K562 (cell line): ENCODE measurements at regions not wholly inside any gene's neighbourhood (a gene's known extent, or its start where the extent isn't known, plus 50 kb on each side); places are given as distances from the start of the nearest gene placed in this dataset.

Experiments
- ATAC-seq: fragments of 200-7000 bp; cut with Tn5 transposase; 3 replicates; pipeline ENCODE4 v1.9.1; 2020; ENCODE audit warnings: moderate library complexity
- BruUV-seq: library from RNA; stranded (reverse); fragments of 400-500 nt; replicated peaks from 2 replicates; lab custom pipeline; 2021; lab: Mats Ljungman, UMichigan
- CTCF ChIA-PET: fragments of 300-600 bp; formaldehyde crosslinking; extraction: SDS; loops from one replicate; lab custom pipeline; 2021; ENCODE audit warnings: low intra/inter-chr PET ratio; lab: Yijun Ruan, JAX
- POLR2A ChIA-PET: fragments of 300-600, 350-650 bp; sonication (Branson Sonifier 250); formaldehyde crosslinking; extraction: SDS; loops from one replicate; lab custom pipeline; 2021; ENCODE audit warnings: antibody characterized with exemption, inconsistent platforms; lab: Yijun Ruan, JAX
- DNase-seq, 4 experiments: peaks; one replicate each; pipeline versions ENCODE4 v3.0.0 to v3.0.0-alpha.2; 2011 to 2018; ENCODE audit warnings: low spot score in 3 of 4, mixed read lengths in 3 of 4; ENCODE audit errors: extremely low read depth in 1 of 4
- FAIRE-seq: peaks from 2 replicates; lab custom pipeline; 2011; peaks lifted over from hg19 to GRCh38; lab: Jason Lieb, UNC
- H2AFZ ChIP-seq: 2 replicates; pipeline ENCODE4 v1.6.0; 2011; ENCODE audit warnings: low read depth, low read length, control low read depth, inconsistent platforms
- H3K27ac ChIP-seq: fragments of 200-600 bp; 3 replicates; pipeline ENCODE4 v1.8.0; 2011; ENCODE audit warnings: low read depth, mild to moderate bottlenecking, control low read depth, inconsistent platforms, low read length, moderate library complexity, mixed read lengths; ENCODE audit errors: extremely low read depth
- H3K27me3 ChIP-seq, 2 experiments: fragments of 300-600 bp in 1 of 2; 2 replicates in 1 of 2; 3 replicates in 1 of 2; pipeline versions ENCODE4 v1.6.0 to v1.8.0; 2011; ENCODE audit warnings: inconsistent platforms in 2 of 2, low read length in 2 of 2, mild to moderate bottlenecking in 1 of 2, mixed read lengths in 1 of 2, moderate library complexity in 1 of 2; ENCODE audit not compliant: control insufficient read depth in 2 of 2, insufficient read depth in 2 of 2
- H3K36me3 ChIP-seq: fragments of 300-600 bp; 3 replicates; pipeline ENCODE4 v1.8.0; 2011; ENCODE audit warnings: mild to moderate bottlenecking, low read length, inconsistent platforms; ENCODE audit not compliant: control insufficient read depth, insufficient read depth
- H3K4me1 ChIP-seq, 2 experiments: fragments of 200-600 bp in 1 of 2; replicated peaks in 1 of 2; 2 replicates in 1 of 2; 3 replicates in 1 of 2; pipeline versions ENCODE4 v1.5.1 to v1.8.0; 2011; ENCODE audit warnings: inconsistent platforms in 2 of 2, low read length in 2 of 2, mild to moderate bottlenecking in 1 of 2, mixed read lengths in 1 of 2, moderate library complexity in 1 of 2; ENCODE audit not compliant: control insufficient read depth in 2 of 2, insufficient read depth in 2 of 2
- H3K4me2 ChIP-seq: 2 replicates; pipeline ENCODE4 v1.6.1; 2011; ENCODE audit warnings: low read length, control low read depth, inconsistent platforms, mixed read lengths; ENCODE audit not compliant: insufficient read depth
- H3K4me3 ChIP-seq: fragments of 200-600 bp; sonication (generic), shearing (Covaris generic); 2 replicates; pipeline ENCODE4 v1.5.1; 2016; ENCODE audit warnings: control low read depth, inconsistent platforms
- H3K79me2 ChIP-seq: fragments of 200-600 bp; 3 replicates; pipeline ENCODE4 v1.8.0; 2011; ENCODE audit warnings: low read length, inconsistent platforms; ENCODE audit not compliant: control insufficient read depth, insufficient read depth
- H3K9ac ChIP-seq, 2 experiments: 2 replicates each; pipeline versions ENCODE4 v1.6.0 to v1.6.1; 2011; ENCODE audit warnings: low read depth in 2 of 2, low read length in 2 of 2, control low read depth in 1 of 2, inconsistent platforms in 1 of 2, mild to moderate bottlenecking in 1 of 2, mixed read lengths in 1 of 2; ENCODE audit not compliant: insufficient read depth in 1 of 2
- H3K9me1 ChIP-seq: one replicate; pipeline ENCODE4 v1.6.0; 2011; ENCODE audit warnings: inconsistent platforms, mild to moderate bottlenecking, low read length, moderate library complexity; ENCODE audit not compliant: control insufficient read depth, insufficient read depth
- H3K9me3 ChIP-seq: replicated peaks from 2 replicates; pipeline ENCODE4 v1.5.1; 2011; ENCODE audit warnings: low read depth, low read length, inconsistent platforms; ENCODE audit not compliant: control insufficient read depth, insufficient read depth
- H4K20me1 ChIP-seq: replicated peaks from 2 replicates; pipeline ENCODE4 v1.6.1; 2011; ENCODE audit warnings: low read length, inconsistent platforms, mixed read lengths; ENCODE audit not compliant: control insufficient read depth, insufficient read depth
- MAFF ChIP-seq: IDR thresholded peaks from 2 replicates; pipeline ENCODE4 v1.6.1; 2012; ENCODE audit warnings: low read length, improper control_type of control experiment
- MIER1 ChIP-seq: fragments of 450-650 bp; IDR thresholded peaks from 2 replicates; pipeline ENCODE4 v1.6.1; 2016; ENCODE audit warnings: antibody characterized with exemption, mild to moderate bottlenecking, low read depth
- NEUROD1 ChIP-seq: fragments of 150-350 bp; IDR thresholded peaks from 2 replicates; pipeline ENCODE4 v1.6.1; 2014; ENCODE audit warnings: borderline replicate concordance, low read length, low read depth; ENCODE audit not compliant: partially characterized antibody
- RUNX1 ChIP-seq: sonication (generic); IDR thresholded peaks from 2 replicates; pipeline ENCODE4 v1.6.1; 2016; ENCODE audit warnings: antibody characterized with exemption, low read depth
- ZNF785 ChIP-seq: fragments of 250-450 bp; sonication (Bioruptor Pico); IDR thresholded peaks from 2 replicates; pipeline ENCODE4 v1.4.0; 2020; ENCODE audit warnings: mild to moderate bottlenecking
- WGBS: fragments of 100-300 bp; shearing (Covaris generic); methylation state at CpG from one replicate; pipeline ENCODE4 v1.1.6; 2016; ENCODE audit warnings: low coverage, mixed read lengths; ENCODE audit not compliant: insufficient coverage; ENCODE audit errors: missing lambda C conversion rate; 5-methylcytosine and 5-hydroxymethylcytosine counted together
- in situ Hi-C: fragments of 300-500 bp; cut with MboI; formaldehyde crosslinking; loops from 4 replicates; pipeline ENCODE4 v1.15.0; 2018; ENCODE audit warnings: inconsistent platforms, mixed read lengths
- intact Hi-C: fragments of 100-400 bp; cut with micrococcal nuclease; formaldehyde crosslinking; loops from 2 replicates; pipeline ENCODE4 v1.14.2; 2022
- TF ChIP-seq, protein P1 (sequence below): fragments of 250-450 bp; sonication (Bioruptor Pico); IDR thresholded peaks from 2 replicates; pipeline ENCODE4 v1.5.0; 2021; ENCODE audit warnings: mild to moderate bottlenecking, borderline replicate concordance
- TF ChIP-seq, protein P2 (sequence below): fragments of 450-650 bp; conservative IDR thresholded peaks from 2 replicates; pipeline ENCODE4 v1.6.1; 2016; ENCODE audit warnings: missing genetic modification characterization, low read depth, mild to moderate bottlenecking, control low read depth, missing compliant biosample characterization

DNA sequence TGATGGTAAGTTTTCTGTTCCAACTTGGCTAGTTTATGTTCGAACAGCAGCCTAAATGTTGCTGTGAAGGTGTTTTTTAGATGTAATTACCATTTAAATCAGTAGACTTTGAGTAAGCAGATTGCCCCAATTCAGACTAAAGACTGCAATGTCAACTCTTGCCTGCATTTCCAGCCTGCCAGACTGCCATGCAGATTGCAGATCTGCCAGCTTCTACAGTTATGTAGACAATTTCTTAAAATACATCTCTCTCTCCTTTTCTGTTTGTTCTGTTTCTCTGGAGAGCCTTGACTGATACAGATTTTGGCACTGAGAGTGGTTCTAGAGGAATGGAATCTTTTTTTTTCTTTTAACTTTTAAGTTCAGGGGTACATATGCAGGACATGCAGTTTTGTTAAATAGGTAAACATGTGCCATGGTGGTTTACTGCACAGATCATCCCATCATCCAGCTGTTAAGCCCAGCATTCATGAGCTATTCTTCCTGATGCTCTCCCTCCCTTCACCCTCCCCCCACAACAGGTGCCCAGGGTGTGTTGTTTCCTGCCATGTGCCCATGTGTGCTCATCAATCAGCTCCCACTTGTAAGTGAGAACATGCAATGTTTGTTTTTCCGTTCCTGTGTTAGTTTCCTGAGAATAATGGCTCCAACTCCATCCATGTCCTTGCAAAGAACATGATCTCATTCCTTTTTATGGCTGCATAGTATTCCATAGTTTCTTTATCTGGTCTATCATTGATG is 227.8 kb downstream of the CPE start:
- Histone ChIP-seq H3K79me2 (no peaks in the 10 kb centered on the region), H4K20me1 (no peaks in the 10 kb centered on the region), H3K36me3 (no peaks in the 10 kb centered on the region), H3K4me3 (no peak overlapping the region), H3K4me1 (no peaks in the 10 kb centered on the region), H3K9me1 (no peaks in the 10 kb centered on the region), H3K27me3 (no peaks in the 10 kb centered on the region), H3K9ac (no peak overlapping the region), H3K9me3 (no peaks in the 10 kb centered on the region), H3K4me2 (no peak overlapping the region), H2AFZ (no peak overlapping the region), H3K27ac (no peak overlapping the region)
- CTCF ChIA-PET: interaction anchor here (0.6 kb wide), 1 partner anchor 98 kb away, joined by 4 read pairs; no protein-coding TSS in a partner anchor
- POLR2A ChIA-PET: no interaction called here
- FAIRE-seq (no peak), ATAC-seq (no peak), DNase-seq (no peak)
- BruUV-seq: no TSS peak
- in situ Hi-C loops: no loop called here
- TF ChIP-seq ZNF785: no peak
- no peak for TF ChIP-seq RUNX1
- no peak for TF ChIP-seq MIER1
- no peak for TF ChIP-seq MAFF
- TF ChIP-seq, protein P1, sequence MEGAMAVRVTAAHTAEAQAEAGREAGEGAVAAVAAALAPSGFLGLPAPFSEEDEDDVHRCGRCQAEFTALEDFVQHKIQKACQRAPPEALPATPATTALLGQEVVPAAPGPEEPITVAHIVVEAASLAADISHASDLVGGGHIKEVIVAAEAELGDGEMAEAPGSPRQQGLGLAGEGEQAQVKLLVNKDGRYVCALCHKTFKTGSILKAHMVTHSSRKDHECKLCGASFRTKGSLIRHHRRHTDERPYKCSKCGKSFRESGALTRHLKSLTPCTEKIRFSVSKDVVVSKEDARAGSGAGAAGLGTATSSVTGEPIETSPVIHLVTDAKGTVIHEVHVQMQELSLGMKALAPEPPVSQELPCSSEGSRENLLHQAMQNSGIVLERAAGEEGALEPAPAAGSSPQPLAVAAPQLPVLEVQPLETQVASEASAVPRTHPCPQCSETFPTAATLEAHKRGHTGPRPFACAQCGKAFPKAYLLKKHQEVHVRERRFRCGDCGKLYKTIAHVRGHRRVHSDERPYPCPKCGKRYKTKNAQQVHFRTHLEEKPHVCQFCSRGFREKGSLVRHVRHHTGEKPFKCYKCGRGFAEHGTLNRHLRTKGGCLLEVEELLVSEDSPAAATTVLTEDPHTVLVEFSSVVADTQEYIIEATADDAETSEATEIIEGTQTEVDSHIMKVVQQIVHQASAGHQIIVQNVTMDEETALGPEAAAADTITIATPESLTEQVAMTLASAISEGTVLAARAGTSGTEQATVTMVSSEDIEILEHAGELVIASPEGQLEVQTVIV: no peak
- TF ChIP-seq NEUROD1: no peak
- TF ChIP-seq, protein P2, sequence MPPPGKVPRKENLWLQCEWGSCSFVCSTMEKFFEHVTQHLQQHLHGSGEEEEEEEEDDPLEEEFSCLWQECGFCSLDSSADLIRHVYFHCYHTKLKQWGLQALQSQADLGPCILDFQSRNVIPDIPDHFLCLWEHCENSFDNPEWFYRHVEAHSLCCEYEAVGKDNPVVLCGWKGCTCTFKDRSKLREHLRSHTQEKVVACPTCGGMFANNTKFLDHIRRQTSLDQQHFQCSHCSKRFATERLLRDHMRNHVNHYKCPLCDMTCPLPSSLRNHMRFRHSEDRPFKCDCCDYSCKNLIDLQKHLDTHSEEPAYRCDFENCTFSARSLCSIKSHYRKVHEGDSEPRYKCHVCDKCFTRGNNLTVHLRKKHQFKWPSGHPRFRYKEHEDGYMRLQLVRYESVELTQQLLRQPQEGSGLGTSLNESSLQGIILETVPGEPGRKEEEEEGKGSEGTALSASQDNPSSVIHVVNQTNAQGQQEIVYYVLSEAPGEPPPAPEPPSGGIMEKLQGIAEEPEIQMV (tag): no peak
- 0% methylated on average over 2 of the region's 2 CpGs for WGBS
- intact Hi-C loops: no loop called here
